ENCODE measurements at regions not wholly inside any gene's neighbourhood (a gene's known extent, or its start where the extent isn't known, plus 50 kb on each side); places are given as distances from the start of the nearest gene placed in this dataset.
A peak's percentile ranks its signal among the peaks of the same experiment; 100 is the strongest.

DNA sequence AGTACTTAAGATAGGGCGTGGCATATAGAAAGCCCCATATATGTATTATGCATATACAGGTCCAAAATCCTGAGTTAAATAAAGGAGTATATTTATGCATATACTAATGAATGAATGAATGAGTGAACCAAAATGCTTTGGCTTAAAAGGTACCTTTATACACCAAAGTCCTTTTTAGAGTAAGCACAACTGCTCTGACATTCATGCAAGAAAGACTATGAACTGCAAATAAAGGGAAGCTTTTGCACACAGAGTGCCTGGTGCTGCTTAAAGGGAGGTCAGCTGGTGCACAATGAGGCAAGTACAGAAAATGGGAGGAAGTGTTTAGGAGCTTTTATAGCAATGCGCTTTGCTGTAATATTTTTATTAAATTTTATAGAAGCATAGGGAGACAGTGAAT, 214.0 kb downstream of the KLF13 start:
- H3K27ac Mint-ChIP-seq: no peak overlapping the region
- peaks cover 12 to 18% of the 10 kb centered on the region in 2 donors for H3K27me3 Mint-ChIP-seq
- H3K36me3 Mint-ChIP-seq: no peaks in the 10 kb centered on the region
- H3K4me3 Mint-ChIP-seq: no peak overlapping the region
- intact Hi-C loops (cut with micrococcal nuclease): no loop called here
- H3K9me3 ChIP-seq (ENCODE audit: control insufficient read depth in 1 of 2, low read length in 2 of 2): no peaks in the 10 kb centered on the region
- H3K4me1 ChIP-seq (ENCODE audit: insufficient read depth, low read length): no peaks in the 10 kb centered on the region
- POLR2A ChIA-PET (ENCODE audit: partially characterized antibody): no interaction called here
- no peak overlapping the region for H3K4me3 ChIP-seq (ENCODE audit: low read length in 2 of 2)
- no peaks in the 10 kb centered on the region for H3K4me1 Mint-ChIP-seq
- H3K36me3 ChIP-seq (ENCODE audit: insufficient read depth, low read length): no peaks in the 10 kb centered on the region
- CTCF ChIA-PET (ENCODE audit: partially characterized antibody): no interaction called here
- H3K27ac ChIP-seq (ENCODE audit: low read depth, low read length): no peak overlapping the region
- no peaks in the 10 kb centered on the region for H3K9me3 Mint-ChIP-seq
- no peak for DNase-seq
- peaks cover 8% of the 10 kb centered on the region for H3K27me3 ChIP-seq (ENCODE audit: insufficient read depth, low read length)

DNA sequence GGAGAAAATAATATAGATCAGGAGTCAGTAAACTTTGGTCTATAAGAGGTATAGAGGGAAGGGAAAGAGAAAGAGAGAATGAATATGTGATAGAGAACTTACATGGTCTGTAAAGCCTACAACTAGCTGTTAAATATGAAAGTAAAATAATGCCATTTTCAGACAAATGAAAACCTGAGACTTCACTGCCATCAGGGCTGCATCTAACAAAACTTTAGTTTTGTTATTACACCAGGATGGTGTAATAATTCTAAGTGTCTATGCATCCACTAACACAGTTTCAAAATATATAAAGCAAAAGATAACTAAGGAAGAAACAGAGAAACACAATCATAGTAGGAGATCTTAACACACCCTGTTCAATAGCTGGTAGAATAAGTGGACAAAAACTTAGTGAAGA, 217.7 kb downstream of the KLF13 start:
- DNase-seq: no peak
- H3K27ac Mint-ChIP-seq: no peak overlapping the region
- H3K27me3 Mint-ChIP-seq: peaks cover 7 to 16% of the 10 kb centered on the region in 2 donors
- intact Hi-C loops (cut with micrococcal nuclease): no loop called here
- H3K9me3 Mint-ChIP-seq: peaks cover 0 to 2% (median 0%) of the 10 kb centered on the region in 8 donors
- Histone ChIP-seq H3K4me3 (ENCODE audit: low read length in 2 of 2) (no peak overlapping the region), H3K4me1 (ENCODE audit: insufficient read depth, low read length) (no peaks in the 10 kb centered on the region), H3K27ac (ENCODE audit: low read depth, low read length) (no peak overlapping the region), H3K36me3 (ENCODE audit: insufficient read depth, low read length) (no peaks in the 10 kb centered on the region), H3K27me3 (ENCODE audit: insufficient read depth, low read length) (peaks cover 8% of the 10 kb centered on the region), H3K9me3 (ENCODE audit: control insufficient read depth in 1 of 2, low read length in 2 of 2) (no peaks in the 10 kb centered on the region)
- CTCF ChIA-PET (ENCODE audit: partially characterized antibody): interaction anchor here (0.6 kb wide), 1 partner anchor 684 kb away, joined by 4 read pairs; no protein-coding TSS in a partner anchor
- POLR2A ChIA-PET (ENCODE audit: partially characterized antibody): no interaction called here
- no peak overlapping the region for H3K4me3 Mint-ChIP-seq
- H3K4me1 Mint-ChIP-seq: no peaks in the 10 kb centered on the region
- H3K36me3 Mint-ChIP-seq: no peaks in the 10 kb centered on the region

DNA sequence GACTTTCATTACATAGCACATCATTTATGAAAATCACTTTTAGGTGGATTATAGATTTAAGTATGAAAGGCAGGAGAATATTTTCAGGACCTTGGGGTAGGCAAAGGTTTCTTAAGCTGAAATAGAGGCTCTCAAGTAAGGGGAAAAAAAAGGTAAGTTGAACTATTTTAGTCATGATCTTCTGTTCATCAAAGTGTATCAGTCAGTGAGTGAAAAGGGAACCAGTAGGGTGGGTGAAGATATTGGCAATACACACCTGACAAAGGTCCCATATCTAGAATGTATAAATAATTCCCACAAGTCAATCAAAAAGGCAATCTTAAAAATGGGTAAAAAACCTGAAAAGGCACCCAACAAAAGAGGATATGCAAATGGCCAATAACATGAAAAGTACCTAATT, 218.6 kb downstream of the KLF13 start:
- no peaks in the 10 kb centered on the region for H3K36me3 ChIP-seq (ENCODE audit: insufficient read depth, low read length)
- Mint-ChIP-seq H3K4me1 (no peaks in the 10 kb centered on the region), H3K27me3 (peaks cover 7 to 11% of the 10 kb centered on the region in 2 donors), H3K9me3 (peaks cover 0 to 2% (median 0%) of the 10 kb centered on the region in 8 donors), H3K36me3 (no peaks in the 10 kb centered on the region), H3K27ac (no peak overlapping the region), H3K4me3 (no peak overlapping the region)
- DNase-seq: no peak
- H3K27ac ChIP-seq (ENCODE audit: low read depth, low read length): no peak overlapping the region
- peaks cover 6% of the 10 kb centered on the region for H3K27me3 ChIP-seq (ENCODE audit: insufficient read depth, low read length)
- no peaks in the 10 kb centered on the region for H3K4me1 ChIP-seq (ENCODE audit: insufficient read depth, low read length)
- H3K9me3 ChIP-seq (ENCODE audit: control insufficient read depth in 1 of 2, low read length in 2 of 2): no peaks in the 10 kb centered on the region
- no peak overlapping the region for H3K4me3 ChIP-seq (ENCODE audit: low read length in 2 of 2)
- CTCF ChIA-PET (ENCODE audit: partially characterized antibody): no interaction called here
- POLR2A ChIA-PET (ENCODE audit: partially characterized antibody): no interaction called here
- intact Hi-C loops (cut with micrococcal nuclease): no loop called here

DNA sequence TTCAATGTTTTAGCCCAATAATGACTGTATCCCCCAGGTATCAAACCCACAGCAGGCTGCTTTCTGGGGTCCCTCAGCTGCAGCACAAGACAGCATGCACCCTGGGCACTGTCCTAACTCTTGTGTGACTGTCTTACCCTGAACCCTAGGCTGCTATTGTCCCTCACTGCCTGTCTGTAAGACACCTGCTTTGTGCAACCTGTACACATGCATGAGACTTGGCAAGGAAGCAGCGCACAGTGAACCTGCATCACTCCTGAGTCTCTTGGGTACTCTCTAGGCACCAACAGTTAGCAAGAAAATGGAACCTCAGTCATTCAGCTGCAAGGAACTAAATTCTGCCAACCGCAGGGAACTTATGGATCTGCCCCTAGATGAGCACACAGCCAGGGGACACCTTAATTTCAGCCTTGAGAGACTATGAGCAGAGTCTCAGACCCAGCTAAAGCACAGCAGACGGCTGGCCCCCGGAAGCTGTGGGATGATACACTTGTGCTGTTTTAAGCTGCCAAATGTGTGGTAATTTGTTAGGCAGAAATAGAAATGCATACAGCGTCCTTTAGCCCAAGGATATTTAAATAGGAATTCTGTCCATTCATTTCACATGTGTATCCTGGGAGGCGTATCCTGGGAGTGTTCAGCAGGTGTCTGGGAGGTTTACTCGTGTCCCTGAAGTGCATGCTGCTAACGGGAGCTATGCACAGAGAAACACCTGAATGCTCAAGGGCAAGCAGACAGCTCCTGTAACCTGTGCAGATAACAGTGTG, 223.8 kb downstream of the KLF13 start:
- H3K4me3 Mint-ChIP-seq: no peak overlapping the region
- CTCF ChIA-PET (ENCODE audit: partially characterized antibody): no interaction called here
- peaks cover 4 to 7% of the 10 kb centered on the region in 2 donors for H3K27me3 Mint-ChIP-seq

DNA sequence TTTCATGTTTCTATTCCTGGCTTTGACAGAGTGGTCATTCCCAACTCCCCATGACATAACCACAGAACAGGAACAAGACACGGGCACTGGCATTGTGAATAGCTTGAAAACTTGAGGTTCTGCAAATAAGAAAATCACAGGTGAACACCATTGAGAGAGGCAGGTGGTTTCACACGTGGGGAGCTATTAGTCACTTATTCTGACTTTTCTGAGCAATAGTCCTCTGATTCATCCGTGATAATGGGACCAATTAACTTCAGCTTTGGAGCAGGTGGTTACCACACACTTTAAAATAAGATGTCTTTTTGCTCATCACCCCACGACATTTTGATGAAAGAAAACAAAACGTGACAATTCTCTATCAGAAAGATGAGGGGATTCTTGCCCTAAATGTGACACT, 224.7 kb downstream of the KLF13 start:
- no peak for DNase-seq
- Mint-ChIP-seq H3K27me3 (peaks cover 5 to 6% of the 10 kb centered on the region in 2 donors), H3K4me3 (no peak overlapping the region), H3K27ac (no peak overlapping the region), H3K9me3 (peaks cover 0 to 3% (median 0%) of the 10 kb centered on the region in 8 donors), H3K4me1 (no peaks in the 10 kb centered on the region), H3K36me3 (no peaks in the 10 kb centered on the region)
- intact Hi-C loops (cut with micrococcal nuclease): no loop called here
- H3K27me3 ChIP-seq (ENCODE audit: insufficient read depth, low read length): no peaks in the 10 kb centered on the region
- no peak overlapping the region for H3K4me3 ChIP-seq (ENCODE audit: low read length in 2 of 2)
- no peaks in the 10 kb centered on the region for H3K36me3 ChIP-seq (ENCODE audit: insufficient read depth, low read length)
- no peak overlapping the region for H3K27ac ChIP-seq (ENCODE audit: low read depth, low read length)
- H3K4me1 ChIP-seq (ENCODE audit: insufficient read depth, low read length): no peaks in the 10 kb centered on the region
- POLR2A ChIA-PET (ENCODE audit: partially characterized antibody): no interaction called here
- CTCF ChIA-PET (ENCODE audit: partially characterized antibody): no interaction called here
- no peaks in the 10 kb centered on the region for H3K9me3 ChIP-seq (ENCODE audit: control insufficient read depth in 1 of 2, low read length in 2 of 2)

More for the DNA sequence above, 223.8 kb downstream of the KLF13 start:
- Histone ChIP-seq H3K27ac (ENCODE audit: low read depth, low read length) (no peak overlapping the region), H3K4me1 (ENCODE audit: insufficient read depth, low read length) (no peaks in the 10 kb centered on the region), H3K9me3 (ENCODE audit: control insufficient read depth in 1 of 2, low read length in 2 of 2) (no peaks in the 10 kb centered on the region), H3K4me3 (ENCODE audit: low read length in 2 of 2) (no peak overlapping the region), H3K36me3 (ENCODE audit: insufficient read depth, low read length) (no peaks in the 10 kb centered on the region), H3K27me3 (ENCODE audit: insufficient read depth, low read length) (no peaks in the 10 kb centered on the region)
- POLR2A ChIA-PET (ENCODE audit: partially characterized antibody): no interaction called here
- H3K27ac Mint-ChIP-seq: peak overlapping the region in 1 of 7 donors; percentile 71
- intact Hi-C loops (cut with micrococcal nuclease): no loop called here
- H3K36me3 Mint-ChIP-seq: no peaks in the 10 kb centered on the region
- H3K9me3 Mint-ChIP-seq: peaks cover 0 to 3% (median 0%) of the 10 kb centered on the region in 8 donors
- no peak for DNase-seq
- H3K4me1 Mint-ChIP-seq: no peaks in the 10 kb centered on the region

DNA sequence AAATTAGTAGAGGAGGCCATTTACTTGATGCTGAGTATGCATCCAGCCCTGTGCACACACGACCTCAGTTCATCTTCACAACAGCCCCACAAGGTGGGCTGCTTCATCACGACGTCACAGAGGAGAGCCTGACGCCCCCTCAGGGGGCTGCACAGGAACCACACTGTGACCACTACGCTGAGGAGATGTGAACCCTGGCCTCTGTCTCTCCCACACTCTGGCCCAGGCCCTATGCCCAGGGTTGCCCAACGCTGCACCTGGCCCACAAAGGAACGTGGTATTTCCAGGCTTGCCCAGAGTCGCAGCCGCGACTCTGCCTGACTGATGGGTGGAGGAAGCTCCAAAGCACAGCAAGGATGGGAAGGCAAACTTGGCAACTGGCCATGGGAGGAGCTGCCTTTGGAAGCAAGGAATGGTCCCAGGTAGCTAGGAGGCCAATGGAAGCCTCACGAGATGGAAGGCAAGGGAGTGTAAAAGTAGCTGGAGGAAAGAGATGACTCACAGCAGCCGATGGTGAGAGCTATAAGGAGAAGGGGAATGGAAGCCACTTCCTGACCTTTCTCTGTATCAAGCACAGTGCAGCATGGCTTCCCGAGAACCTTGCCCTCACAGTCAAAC, 226.0 kb downstream of the KLF13 start:
- H3K36me3 Mint-ChIP-seq: no peaks in the 10 kb centered on the region
- H3K4me3 ChIP-seq (ENCODE audit: low read length in 2 of 2): no peak overlapping the region
- H3K27ac Mint-ChIP-seq: no peak overlapping the region
- H3K27me3 Mint-ChIP-seq: peaks cover 5 to 8% of the 10 kb centered on the region in 2 donors
- intact Hi-C loops (cut with micrococcal nuclease): no loop called here
- DNase-seq: no peak
- peaks cover 0 to 3% (median 0%) of the 10 kb centered on the region in 8 donors for H3K9me3 Mint-ChIP-seq
- H3K27ac ChIP-seq (ENCODE audit: low read depth, low read length): no peak overlapping the region
- CTCF ChIA-PET (ENCODE audit: partially characterized antibody): no interaction called here
- H3K9me3 ChIP-seq (ENCODE audit: control insufficient read depth in 1 of 2, low read length in 2 of 2): no peaks in the 10 kb centered on the region
- H3K27me3 ChIP-seq (ENCODE audit: insufficient read depth, low read length): no peaks in the 10 kb centered on the region
- POLR2A ChIA-PET (ENCODE audit: partially characterized antibody): no interaction called here
- H3K4me1 Mint-ChIP-seq: no peaks in the 10 kb centered on the region
- no peak overlapping the region for H3K4me3 Mint-ChIP-seq
- no peaks in the 10 kb centered on the region for H3K4me1 ChIP-seq (ENCODE audit: insufficient read depth, low read length)
- no peaks in the 10 kb centered on the region for H3K36me3 ChIP-seq (ENCODE audit: insufficient read depth, low read length)

DNA sequence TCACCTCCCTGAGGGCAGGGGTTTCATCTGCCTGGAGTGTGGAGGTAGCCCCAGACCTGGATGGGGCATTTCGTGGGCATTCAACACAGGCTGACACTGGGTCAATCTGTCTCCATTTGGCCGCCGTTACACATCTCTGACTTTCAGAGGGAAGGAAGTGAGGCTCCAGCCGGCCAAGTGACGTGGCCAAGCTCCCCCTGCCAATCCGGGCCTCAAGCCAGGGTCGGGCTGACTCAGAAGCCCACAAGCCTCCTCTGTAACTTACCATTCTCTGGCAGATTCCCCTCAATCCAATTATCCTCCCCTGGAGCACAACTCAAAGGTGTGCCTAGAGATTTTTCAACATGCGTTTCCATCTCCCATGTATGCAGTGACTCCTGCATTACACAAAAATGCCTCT, 227.6 kb downstream of the KLF13 start:
- intact Hi-C loops (cut with micrococcal nuclease): no loop called here

More for the DNA sequence above, 227.6 kb downstream of the KLF13 start:
- ChIA-PET POLR2A (ENCODE audit: partially characterized antibody) (no interaction called here), CTCF (ENCODE audit: partially characterized antibody) (no interaction called here)
- Mint-ChIP-seq H3K27ac (no peak overlapping the region), H3K36me3 (no peaks in the 10 kb centered on the region), H3K27me3 (peaks cover 5 to 8% of the 10 kb centered on the region in 2 donors), H3K9me3 (peaks cover 0 to 3% (median 0%) of the 10 kb centered on the region in 8 donors), H3K4me1 (no peaks in the 10 kb centered on the region), H3K4me3 (no peak overlapping the region)
- Histone ChIP-seq H3K4me1 (ENCODE audit: insufficient read depth, low read length) (no peaks in the 10 kb centered on the region), H3K4me3 (ENCODE audit: low read length in 2 of 2) (no peak overlapping the region), H3K27ac (ENCODE audit: low read depth, low read length) (no peak overlapping the region), H3K9me3 (ENCODE audit: control insufficient read depth in 1 of 2, low read length in 2 of 2) (no peaks in the 10 kb centered on the region), H3K36me3 (ENCODE audit: insufficient read depth, low read length) (no peaks in the 10 kb centered on the region), H3K27me3 (ENCODE audit: insufficient read depth, low read length) (no peaks in the 10 kb centered on the region)
- no peak for DNase-seq
